HepG2 (cell line): ENCODE measurements at regions not wholly inside any gene's neighbourhood (a gene's known extent, or its start where the extent isn't known, plus 50 kb on each side); places are given as distances from the start of the nearest gene placed in this dataset.

Experiments used
- JUNB ChIP-seq: sonication (generic); formaldehyde crosslinking; IDR thresholded peaks from 2 replicates; pipeline ENCODE4 v1.8.0; 2022; ENCODE audit warnings: missing genetic modification reagents, mild to moderate bottlenecking, borderline replicate concordance
- POLR2A ChIP-seq, 2 experiments: IDR thresholded peaks; 2 replicates each; pipeline ENCODE4 v1.6.1; 2011; ENCODE audit warnings: low read depth in 2 of 2, low read length in 2 of 2, mild to moderate bottlenecking in 1 of 2, moderate library complexity in 1 of 2; ENCODE audit not compliant: insufficient read depth in 1 of 2
- POLR2AphosphoS5 ChIP-seq: IDR thresholded peaks from 2 replicates; pipeline ENCODE4 v1.6.1; 2012; ENCODE audit warnings: low read depth, low read length

- TF ChIP-seq POLR2AphosphoS5 (no peak), JUNB (CRISPR knock-in tag) (no peak), POLR2A (IDR thresholded peaks at IDR 0.05; ENCODE audit: insufficient read depth in 1 of 2, low read depth in 2 of 2, low read length in 2 of 2) (no peak)
Measured at GRCh38 chr18:22322243-22322691, 95.4 kb downstream of the CTAGE1 start.
